Tibial artery (tissue), 4 donors: ENCODE measurements at regions not wholly inside any gene's neighbourhood (a gene's known extent, or its start where the extent isn't known, plus 50 kb on each side); places are given as distances from the start of the nearest gene placed in this dataset.
"Not testable (repeated sequence)": the region's sequence is repeated elsewhere in the genome, so short reads cannot be mapped to it uniquely, and the experiment has no call there.

ENCODE experiments used
- DNase-seq, 2 donors: peaks; one replicate each; pipeline ENCODE4 v3.0.0-alpha.2; 2019
- H3K27ac ChIP-seq, 2 donors: fragments of 200-600 bp; sonication (generic) in 1 of 2; 1 replicate in 1 of 2; 2 replicates in 1 of 2; pipeline ENCODE4 v1.5.1; 2018 to 2019; ENCODE audit warnings: mild to moderate bottlenecking in 1 of 2
- H3K27me3 ChIP-seq, 2 donors: fragments of 200-600 bp; sonication (generic) in 1 of 2; one replicate each; pipeline versions ENCODE4 v1.5.1 to v1.6.0; 2016 to 2019
- H3K36me3 ChIP-seq, 3 donors: fragments of 200-600 bp; sonication (generic) in 2 of 3; one replicate each; pipeline ENCODE4 v1.5.1; 2016 to 2019; ENCODE audit warnings: mild to moderate bottlenecking in 2 of 3
- H3K4me1 ChIP-seq, 4 donors: fragments of 200-600 bp; sonication (generic) in 2 of 4; 1 replicate in 3 of 4; 2 replicates in 1 of 4; pipeline ENCODE4 v1.5.1; 2016 to 2019
- H3K4me3 ChIP-seq, 2 donors: fragments of 200-600 bp; sonication (generic) in 1 of 2; 1 replicate in 1 of 2; 2 replicates in 1 of 2; pipeline ENCODE4 v1.5.1; 2018 to 2019; ENCODE audit warnings: mild to moderate bottlenecking in 2 of 2
- H3K9me3 ChIP-seq, 3 donors: fragments of 200-600 bp; sonication (generic) in 1 of 3; one replicate each; pipeline ENCODE4 v1.5.1; 2016 to 2019
- intact Hi-C: fragments of 100-400 bp; cut with DNase I; formaldehyde crosslinking; loops from one replicate; pipeline ENCODE4 v1.15.0; 2023; ENCODE audit warnings: low total_unique reads

- H3K9me3 ChIP-seq, intact Hi-C loops, H3K36me3 ChIP-seq, H3K4me3 ChIP-seq, H3K27me3 ChIP-seq, H3K4me1 ChIP-seq, H3K27ac ChIP-seq: not testable (repeated sequence)
- DNase-seq: peak in 1 of 2 donors; percentile 17
Measured at GRCh38 chr5:71230839-71231505, 163.5 kb upstream of the GTF2H2 start.
